ENCODE measurements at regions not wholly inside any gene's neighbourhood (a gene's known extent, or its start where the extent isn't known, plus 50 kb on each side); places are given as distances from the start of the nearest gene placed in this dataset.

DNA sequence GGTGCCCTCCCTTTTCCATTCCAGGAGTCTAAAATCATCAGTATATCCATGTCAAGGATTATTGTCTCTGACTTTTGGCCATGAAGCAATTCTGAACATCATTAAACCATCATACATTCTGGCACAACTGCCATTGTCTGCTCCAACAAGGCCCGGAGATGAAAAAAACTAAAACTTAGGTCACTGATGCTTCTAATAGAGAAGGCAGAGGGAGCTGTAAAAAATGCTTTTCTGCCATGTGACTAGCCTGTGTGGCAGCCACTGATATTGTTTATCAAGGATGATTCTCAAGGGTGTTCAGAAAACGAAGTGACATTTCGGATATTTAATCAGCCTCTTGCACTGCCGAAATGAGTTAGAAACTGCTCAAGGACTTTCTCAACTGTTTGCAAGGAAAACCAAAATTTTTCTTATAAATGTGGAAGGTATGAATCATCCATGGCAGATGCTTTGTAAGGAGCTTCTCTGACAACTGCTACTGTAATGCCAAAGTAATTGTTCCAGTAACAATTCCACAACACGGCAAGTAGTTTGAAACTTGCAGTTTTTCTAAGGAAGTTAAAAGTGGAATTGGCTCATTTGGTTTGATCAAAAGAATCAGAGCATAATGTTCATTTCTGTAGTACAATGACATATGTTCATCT is 1076.5 kb upstream of the FLRT2 start:
- TF ChIP-seq CTCF (IDR thresholded peaks at IDR 0.05) (no peak), SP1 (CRISPR knock-in tag; conservative IDR thresholded peaks at IDR 0.05) (no peak), EMX1 (CRISPR knock-in tag; IDR thresholded peaks at IDR 0.05) (no peak), MAX (CRISPR knock-in tag; IDR thresholded peaks at IDR 0.05) (no peak), KAT7 (CRISPR knock-in tag; IDR thresholded peaks at IDR 0.05; ENCODE audit: borderline replicate concordance) (no peak), ZNF232 (CRISPR knock-in tag; IDR thresholded peaks at IDR 0.05) (no peak), ZNF396 (CRISPR knock-in tag; IDR thresholded peaks at IDR 0.05; ENCODE audit: borderline replicate concordance) (no peak), ZNF121 (CRISPR knock-in tag; IDR thresholded peaks at IDR 0.05) (no peak), CBFB (CRISPR knock-in tag; IDR thresholded peaks at IDR 0.05; ENCODE audit: low read depth) (no peak), NR3C1 (CRISPR knock-in tag; conservative IDR thresholded peaks at IDR 0.05; ENCODE audit: low read depth) (no peak), ZSCAN18 (CRISPR knock-in tag; IDR thresholded peaks at IDR 0.05) (no peak)

Data from WTC11 (cell line).